Liver (tissue), 7 donors: ENCODE measurements at regions not wholly inside any gene's neighbourhood (a gene's known extent, or its start where the extent isn't known, plus 50 kb on each side); places are given as distances from the start of the nearest gene placed in this dataset.

Experiments used
- DNase-seq: peaks from one replicate; pipeline ENCODE4 v3.0.0-alpha.2; 2017; ENCODE audit warnings: low spot score
- H3K27ac ChIP-seq, 2 donors: one replicate each; pipeline ENCODE4 v1.7.0; 2013; ENCODE audit warnings: inconsistent platforms in 2 of 2, low read length in 2 of 2, control low read depth in 1 of 2, low read depth in 1 of 2, mild to moderate bottlenecking in 1 of 2
- H3K27me3 ChIP-seq, 4 donors: one replicate each; pipeline versions ENCODE4 v1.6.1 to v1.7.0; 2013; ENCODE audit warnings: low read length in 3 of 4, inconsistent platforms in 1 of 4, mild to moderate bottlenecking in 1 of 4, moderate library complexity in 1 of 4; ENCODE audit not compliant: control insufficient read depth in 4 of 4, insufficient read depth in 4 of 4
- H3K36me3 ChIP-seq, 4 donors: one replicate each; pipeline versions ENCODE4 v1.6.1 to v1.7.0; 2013; ENCODE audit warnings: low read length in 3 of 4, mild to moderate bottlenecking in 3 of 4, low read depth in 1 of 4, moderate library complexity in 1 of 4; ENCODE audit not compliant: control insufficient read depth in 4 of 4, insufficient read depth in 3 of 4
- H3K4me1 ChIP-seq, 4 donors: one replicate each; pipeline versions ENCODE4 v1.6.1 to v1.7.0; 2013; ENCODE audit warnings: low read length in 3 of 4, mild to moderate bottlenecking in 3 of 4, moderate library complexity in 1 of 4; ENCODE audit not compliant: control insufficient read depth in 4 of 4, insufficient read depth in 4 of 4
- H3K4me3 ChIP-seq, 3 donors: one replicate each; pipeline versions ENCODE4 v1.6.1 to v1.7.0; 2013; ENCODE audit warnings: low read length in 3 of 3, control low read depth in 1 of 3, low read depth in 1 of 3, mild to moderate bottlenecking in 1 of 3
- H3K9ac ChIP-seq, 2 donors: one replicate each; pipeline ENCODE4 v1.7.0; 2013; ENCODE audit warnings: low read length in 2 of 2, mild to moderate bottlenecking in 2 of 2, moderate library complexity in 2 of 2, control low read depth in 1 of 2, low read depth in 1 of 2
- H3K9me3 ChIP-seq, 4 donors: one replicate each; pipeline versions ENCODE4 v1.6.1 to v1.7.0; 2013; ENCODE audit warnings: low read length in 3 of 4; ENCODE audit not compliant: control insufficient read depth in 4 of 4
- EGR1 ChIP-seq, 2 donors: IDR thresholded peaks; 2 replicates each; pipeline ENCODE4 v1.6.1; 2016 to 2018; ENCODE audit warnings: antibody characterized with exemption in 2 of 2, low read depth in 2 of 2
- FOXA1 ChIP-seq: IDR thresholded peaks from 2 replicates; pipeline ENCODE4 v1.6.1; 2016; ENCODE audit warnings: antibody characterized with exemption
- HNF4A ChIP-seq, 2 donors: conservative IDR thresholded peaks; 2 replicates each; pipeline ENCODE4 v1.6.1; 2016; ENCODE audit warnings: antibody characterized with exemption in 2 of 2, mild to moderate bottlenecking in 2 of 2
- JUND ChIP-seq, 2 donors: IDR thresholded peaks; 2 replicates each; pipeline ENCODE4 v1.6.1; 2016; ENCODE audit warnings: antibody characterized with exemption in 2 of 2
- MAX ChIP-seq: IDR thresholded peaks from 2 replicates; pipeline ENCODE4 v1.6.1; 2016; ENCODE audit warnings: antibody characterized with exemption
- RAD21 ChIP-seq, 2 donors: IDR thresholded peaks; 2 replicates each; pipeline ENCODE4 v1.6.1; 2016; ENCODE audit warnings: antibody characterized with exemption in 2 of 2, mild to moderate bottlenecking in 2 of 2
- REST ChIP-seq: IDR thresholded peaks from 2 replicates; pipeline ENCODE4 v1.6.1; 2016; ENCODE audit warnings: antibody characterized with exemption, mild to moderate bottlenecking
- RXRA ChIP-seq, 2 donors: IDR thresholded peaks; 2 replicates each; pipeline ENCODE4 v1.6.1; 2017 to 2018; ENCODE audit warnings: antibody characterized with exemption in 2 of 2, mild to moderate bottlenecking in 1 of 2
- SP1 ChIP-seq: IDR thresholded peaks from 2 replicates; pipeline ENCODE4 v1.6.1; 2018; ENCODE audit warnings: antibody characterized with exemption, mild to moderate bottlenecking
- TAF1 ChIP-seq: conservative IDR thresholded peaks from 2 replicates; pipeline ENCODE4 v1.6.1; 2016; ENCODE audit warnings: antibody characterized with exemption, mild to moderate bottlenecking
- WGBS: extraction: QIAGEN DNeasy Blood & Tissue Kit; methylation state at CpG from one replicate; pipeline ENCODE4 v1.1.7; 2013; 5-methylcytosine and 5-hydroxymethylcytosine counted together
- donor health status: healthy.
- donor health status: healthy.
- donor health status: healthy.
- donor health status: healthy.

- DNase-seq: no peak
Measured at GRCh38 chr18:43525169-43525568, 247.9 kb upstream of the SYT4 start.

GRCh38 chr18:43526426-43527145 lies 249.3 kb upstream of the SYT4 start:
- no peak for DNase-seq
- no peaks in the 10 kb centered on the region for H3K9me3 ChIP-seq
- no peaks in the 10 kb centered on the region for H3K36me3 ChIP-seq
- WGBS: 44% methylated on average over 2 of the region's 2 CpGs
- H3K27me3 ChIP-seq: peaks cover 0 to 2% (median 0%) of the 10 kb centered on the region in 4 donors
- H3K9ac ChIP-seq: no peak overlapping the region
- H3K4me1 ChIP-seq: no peaks in the 10 kb centered on the region
- H3K4me3 ChIP-seq: no peak overlapping the region
- H3K27ac ChIP-seq: no peak overlapping the region
- TF ChIP-seq EGR1 (IDR thresholded peaks at IDR 0.05; ENCODE audit: low read depth in 2 of 2) (no peak), RXRA (IDR thresholded peaks at IDR 0.05) (no peak), TAF1 (no peak), SP1 (no peak), MAX (no peak), RAD21 (IDR thresholded peaks at IDR 0.05) (no peak), REST (no peak), JUND (IDR thresholded peaks at IDR 0.05) (no peak), HNF4A (conservative IDR thresholded peaks at IDR 0.05) (no peak)

More at GRCh38 chr18:43525169-43525568, 247.9 kb upstream of the SYT4 start:
- no peak overlapping the region for H3K27ac ChIP-seq
- H3K4me3 ChIP-seq: no peak overlapping the region
- H3K9me3 ChIP-seq: no peaks in the 10 kb centered on the region
- H3K4me1 ChIP-seq: no peaks in the 10 kb centered on the region
- peaks cover 0 to 2% (median 0%) of the 10 kb centered on the region in 4 donors for H3K27me3 ChIP-seq
- WGBS: 11% methylated on average over 2 of the region's 2 CpGs
- H3K36me3 ChIP-seq: no peaks in the 10 kb centered on the region
- TF ChIP-seq EGR1 (IDR thresholded peaks at IDR 0.05; ENCODE audit: low read depth in 2 of 2): no peak
- no peak for TF ChIP-seq REST
- TF ChIP-seq TAF1: no peak
- no peak for TF ChIP-seq FOXA1
- no peak overlapping the region for H3K9ac ChIP-seq
